Fibroblast of mammary gland (primary cell): ENCODE measurements at regions not wholly inside any gene's neighbourhood (a gene's known extent, or its start where the extent isn't known, plus 50 kb on each side); places are given as distances from the start of the nearest gene placed in this dataset.

Experiments
- DNase-seq: peaks from one replicate; pipeline ENCODE4 v3.0.0-alpha.2; 2010; ENCODE audit warnings: low read depth
- H3K4me3 ChIP-seq: 2 replicates; pipeline ENCODE4 v1.5.1; 2011; ENCODE audit warnings: low read depth, mild to moderate bottlenecking, low read length, moderate library complexity; ENCODE audit not compliant: control insufficient read depth
- CTCF ChIP-seq: conservative IDR thresholded peaks from 2 replicates; pipeline ENCODE4 v1.5.1; 2011; ENCODE audit warnings: low read depth, low read length, inconsistent platforms; ENCODE audit not compliant: control insufficient read depth, insufficient read depth

- H3K4me3 ChIP-seq, result no peak overlapping the region
- TF ChIP-seq CTCF, result no peak
- no peak for DNase-seq
Observed at GRCh38 chr16:55380485-55380884, 56.5 kb downstream of the IRX6 start.

GRCh38 chr16:55384288-55385247 lies 60.6 kb downstream of the IRX6 start:
- no peak for DNase-seq
- H3K4me3 ChIP-seq, result no peak overlapping the region
- TF ChIP-seq CTCF, result no peak

- DNase-seq, result no peak
- TF ChIP-seq CTCF, result no peak
- H3K4me3 ChIP-seq, result no peak overlapping the region
Observed at GRCh38 chr16:55385359-55385758, 61.4 kb downstream of the IRX6 start.

- TF ChIP-seq CTCF, result no peak
- H3K4me3 ChIP-seq, result no peak overlapping the region
- no peak for DNase-seq
Observed at GRCh38 chr16:55386534-55387296, 62.7 kb downstream of the IRX6 start.

- TF ChIP-seq CTCF, result no peak
- no peak overlapping the region for H3K4me3 ChIP-seq
- DNase-seq, result no peak
Observed at GRCh38 chr16:55388131-55388862, 64.3 kb downstream of the IRX6 start.

GRCh38 chr16:55389426-55390073 lies 65.5 kb downstream of the IRX6 start:
- H3K4me3 ChIP-seq, result no peak overlapping the region
- DNase-seq, result no peak
- no peak for TF ChIP-seq CTCF
